ENCODE measurements at regions not wholly inside any gene's neighbourhood (a gene's known extent, or its start where the extent isn't known, plus 50 kb on each side); places are given as distances from the start of the nearest gene placed in this dataset.

GRCh38 chr3:13172644-13173013 is 99.4 kb upstream of the IQSEC1 start:
- H3K27ac ChIP-seq: no peak overlapping the region
- TF ChIP-seq ZFX (IDR thresholded peaks at IDR 0.05) (no peak), CTCF (conservative IDR thresholded peaks at IDR 0.05) (no peak)

GRCh38 chr3:13171704-13172643 is 98.7 kb upstream of the IQSEC1 start:
- no peak overlapping the region for H3K27ac ChIP-seq
- TF ChIP-seq ZFX (IDR thresholded peaks at IDR 0.05): no peak
- no peak for TF ChIP-seq CTCF (conservative IDR thresholded peaks at IDR 0.05)

- H3K27ac ChIP-seq: no peak overlapping the region
- TF ChIP-seq ZFX (IDR thresholded peaks at IDR 0.05) (no peak), CTCF (conservative IDR thresholded peaks at IDR 0.05) (no peak)
Observed at GRCh38 chr3:13170317-13170716, 97.1 kb upstream of the IQSEC1 start.

- H3K27ac ChIP-seq: no peak overlapping the region
- no peak for TF ChIP-seq ZFX (IDR thresholded peaks at IDR 0.05)
- no peak for TF ChIP-seq CTCF (conservative IDR thresholded peaks at IDR 0.05)
Observed at GRCh38 chr3:13168391-13168790, 95.2 kb upstream of the IQSEC1 start.

- no peak overlapping the region for H3K27ac ChIP-seq
- TF ChIP-seq CTCF (conservative IDR thresholded peaks at IDR 0.05) (no peak), ZFX (IDR thresholded peaks at IDR 0.05) (no peak)
Observed at GRCh38 chr3:13167829-13168228, 94.6 kb upstream of the IQSEC1 start.

- TF ChIP-seq ZFX (IDR thresholded peaks at IDR 0.05): no peak
- no peak for TF ChIP-seq CTCF (conservative IDR thresholded peaks at IDR 0.05)
- no peak overlapping the region for H3K27ac ChIP-seq
Observed at GRCh38 chr3:13167064-13167743, 94.0 kb upstream of the IQSEC1 start.
